Stimulated activated CD4-positive, alpha-beta T cell treated with anti-CD3 and anti-CD28 coated beads, Interleukin-12 subunit alpha, Interleukin-12 subunit beta, amount 100 ng/mL, for 48 hours (primary cell): ENCODE measurements at regions not wholly inside any gene's neighbourhood (a gene's known extent, or its start where the extent isn't known, plus 50 kb on each side); places are given as distances from the start of the nearest gene placed in this dataset.
"Not testable (repeated sequence)": the region's sequence is repeated elsewhere in the genome, so short reads cannot be mapped to it uniquely, and the experiment has no call there.

Experiments used
- DNase-seq, 3 donors: peaks; one replicate each; pipeline ENCODE4 v3.0.0-alpha.2; 2020; ENCODE audit warnings: low read depth in 2 of 3, low spot score in 1 of 3

GRCh38 chr5:166178411-166179080 is 2112.9 kb upstream of the WWC1 start:
- no peak for DNase-seq

- no peak for DNase-seq
Observed at GRCh38 chr5:166185185-166185584, 2106.3 kb upstream of the WWC1 start.

- DNase-seq: no peak
Observed at GRCh38 chr5:166188501-166189325, 2102.7 kb upstream of the WWC1 start.

DNA sequence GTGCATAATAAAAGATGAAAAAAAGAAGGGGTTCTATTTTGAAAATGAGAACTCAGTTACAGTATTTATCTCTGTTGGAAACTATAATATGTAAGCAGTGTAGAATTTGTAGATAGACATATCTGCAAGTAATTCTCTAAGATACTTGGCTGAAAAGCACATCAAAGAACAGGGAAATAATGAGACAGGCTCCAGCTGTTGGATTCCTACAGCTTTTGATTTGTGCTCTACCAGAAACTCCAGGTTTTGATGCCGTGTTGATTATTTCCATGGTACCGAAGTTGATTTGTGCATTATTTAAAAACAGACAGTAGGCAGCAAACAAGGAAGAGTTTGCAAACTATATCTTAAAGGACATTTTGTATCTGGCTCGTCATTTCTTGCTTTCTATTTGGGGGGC is 2098.7 kb upstream of the WWC1 start:
- DNase-seq: no peak

- no peak for DNase-seq
Observed at GRCh38 chr5:166195981-166196380, 2095.5 kb upstream of the WWC1 start.

GRCh38 chr5:166200532-166200931 is 2090.9 kb upstream of the WWC1 start:
- no peak for DNase-seq

GRCh38 chr5:166211640-166212039 is 2079.8 kb upstream of the WWC1 start:
- no peak for DNase-seq

GRCh38 chr5:166236327-166236726 is 2055.1 kb upstream of the WWC1 start:
- no peak for DNase-seq

DNA sequence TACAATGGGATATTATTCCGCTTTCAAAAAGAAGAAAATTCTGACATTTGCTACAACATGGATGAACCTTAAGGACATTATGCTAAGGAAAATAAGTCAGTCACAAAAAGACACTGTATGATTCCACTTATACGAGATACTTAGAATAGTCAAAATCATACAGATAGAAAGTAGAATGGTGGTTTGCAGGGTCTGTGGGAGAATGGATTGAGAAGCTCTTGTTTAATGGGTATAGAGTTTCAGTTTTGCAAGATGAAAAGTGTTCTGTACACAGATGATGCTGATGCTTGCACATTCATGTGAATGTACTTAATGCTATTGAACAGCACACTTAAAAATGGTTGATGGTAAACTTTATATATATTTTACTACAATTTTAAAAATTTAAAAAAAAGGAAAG is 2050.7 kb upstream of the WWC1 start:
- DNase-seq: no peak

- no peak for DNase-seq
Observed at GRCh38 chr5:166245556-166245955, 2045.9 kb upstream of the WWC1 start.

DNA sequence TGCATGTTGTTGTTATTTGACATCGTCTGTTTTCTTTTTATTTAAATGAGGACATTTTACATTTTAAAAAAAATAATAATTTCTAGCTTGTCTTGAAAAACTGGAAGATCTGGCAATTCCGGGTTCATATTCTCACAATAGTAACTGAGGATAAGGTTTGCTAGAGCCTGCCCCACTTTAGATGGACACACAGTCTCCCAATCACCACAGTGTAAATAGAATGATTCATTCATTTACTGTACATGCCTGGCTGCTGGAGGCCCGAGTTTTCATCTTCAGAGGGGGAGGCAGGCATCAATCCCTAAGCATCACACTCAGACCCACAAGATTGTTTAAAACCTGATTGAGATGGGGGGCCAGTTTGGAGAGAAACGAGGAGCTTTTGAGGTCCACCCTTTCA is 2039.7 kb upstream of the WWC1 start:
- DNase-seq: no peak

- no peak for DNase-seq
Observed at GRCh38 chr5:166257661-166258060, 2033.8 kb upstream of the WWC1 start.

DNA sequence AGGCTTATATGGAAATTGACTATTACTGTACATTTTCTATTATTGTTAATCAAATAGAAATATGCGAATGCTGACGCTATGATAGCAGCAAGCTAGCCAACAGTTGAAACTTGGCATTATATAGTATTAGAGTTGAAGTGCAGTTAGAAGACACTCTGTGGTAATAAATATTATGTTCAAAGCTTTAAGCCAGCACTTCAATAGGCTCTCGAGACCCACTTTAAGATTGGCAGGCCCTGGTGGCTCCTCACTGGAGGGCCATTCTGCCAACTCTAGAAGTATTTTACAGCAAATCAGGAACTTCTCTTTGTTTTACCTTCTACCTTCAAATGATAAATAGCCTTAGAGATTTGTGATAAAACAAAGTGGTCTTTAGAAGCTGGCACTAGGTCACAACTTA is 2029.0 kb upstream of the WWC1 start:
- no peak for DNase-seq

- DNase-seq: no peak
Observed at GRCh38 chr5:166267907-166268306, 2023.5 kb upstream of the WWC1 start.

GRCh38 chr5:166270712-166271111 is 2020.7 kb upstream of the WWC1 start:
- DNase-seq: no peak

- no peak for DNase-seq
Observed at GRCh38 chr5:166276006-166276405, 2015.4 kb upstream of the WWC1 start.

GRCh38 chr5:166279828-166280227 is 2011.6 kb upstream of the WWC1 start:
- no peak for DNase-seq

DNA sequence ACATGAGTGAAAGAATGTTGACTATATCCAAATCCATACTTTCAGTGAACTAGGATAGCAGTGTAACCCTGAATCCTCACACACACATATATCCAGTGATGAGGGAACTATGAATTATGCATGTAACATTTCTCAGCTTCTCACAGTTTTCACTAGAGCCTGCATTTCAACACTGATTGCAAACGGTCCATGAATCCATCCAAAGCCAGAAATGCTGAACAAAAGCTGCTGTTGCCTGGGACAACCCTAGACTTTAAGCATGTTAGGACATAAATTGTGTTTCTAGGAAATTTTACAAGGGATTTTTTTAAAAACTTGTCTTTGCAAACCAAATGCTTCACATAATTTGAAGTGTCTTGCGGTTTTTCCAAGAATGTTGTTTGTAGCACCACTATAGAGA is 2010.0 kb upstream of the WWC1 start:
- no peak for DNase-seq

DNA sequence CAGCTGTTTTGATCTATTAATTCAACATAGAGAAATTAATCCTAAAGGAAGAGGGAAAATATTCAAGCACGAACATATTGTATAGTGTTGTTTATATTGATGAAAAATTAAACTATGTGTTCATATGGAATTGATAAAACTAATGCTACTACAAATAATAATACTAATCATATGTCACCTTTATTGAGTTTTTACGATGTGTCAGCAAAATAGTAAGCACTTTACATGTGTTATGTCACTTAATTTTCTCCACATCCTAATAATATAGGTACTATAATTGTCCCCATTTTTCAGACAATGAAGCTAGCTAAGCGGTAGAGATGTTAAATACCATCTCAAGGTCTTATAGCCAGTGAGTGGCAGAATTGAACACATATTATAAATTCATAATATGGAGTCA is 2008.5 kb upstream of the WWC1 start:
- DNase-seq: no peak

GRCh38 chr5:166285361-166285760 is 2006.1 kb upstream of the WWC1 start:
- no peak for DNase-seq

DNA sequence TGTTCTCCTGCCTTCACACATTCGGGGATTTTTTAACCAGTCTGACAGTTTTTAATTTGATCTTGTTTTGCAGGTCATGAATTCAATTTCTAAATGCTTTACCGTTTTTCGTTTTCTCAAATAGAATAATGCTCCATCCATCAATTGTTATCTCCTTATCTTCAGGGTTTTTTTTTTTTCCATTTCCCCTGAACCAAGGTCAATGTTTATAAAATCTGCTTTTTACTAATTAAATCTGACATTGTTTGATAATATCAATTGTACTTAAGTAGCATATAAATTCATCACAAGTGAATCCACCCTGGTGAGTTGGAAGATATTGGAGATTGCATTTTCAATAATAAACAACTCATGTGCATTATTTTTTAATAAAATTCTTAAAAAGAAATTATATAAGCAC is 2004.6 kb upstream of the WWC1 start:
- DNase-seq: no peak

DNA sequence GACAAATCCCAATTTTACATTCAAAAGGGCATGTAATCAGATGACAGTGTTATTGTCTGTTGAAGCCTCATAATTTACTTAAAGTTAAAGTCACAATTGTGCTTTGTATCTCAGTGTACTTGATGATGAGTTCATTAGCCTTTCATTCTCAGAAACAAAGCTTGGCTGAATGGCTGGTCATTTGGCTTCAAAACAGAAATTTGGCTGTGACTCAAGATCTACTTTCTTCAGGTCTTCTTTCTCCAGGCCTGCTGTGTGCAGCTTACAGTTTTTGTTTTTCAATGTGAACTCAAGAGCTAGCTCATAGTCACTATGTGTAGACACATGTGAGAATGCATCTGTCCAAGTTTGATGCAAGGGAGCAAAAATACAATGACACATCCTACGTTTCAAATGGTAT is 2003.6 kb upstream of the WWC1 start:
- DNase-seq: no peak

- DNase-seq: not testable (repeated sequence)
Observed at GRCh38 chr5:166291800-166292199, 1999.6 kb upstream of the WWC1 start.
